Daoy (cell line): ENCODE measurements at regions not wholly inside any gene's neighbourhood (a gene's known extent, or its start where the extent isn't known, plus 50 kb on each side); places are given as distances from the start of the nearest gene placed in this dataset.

Experiments
- DNase-seq: peaks from one replicate; pipeline ENCODE4 v3.0.0-alpha.2; 2015; ENCODE audit warnings: low read depth

GRCh38 chr17:13228225-13228624, 210.4 kb upstream of the ELAC2 start:
- no peak for DNase-seq

DNA sequence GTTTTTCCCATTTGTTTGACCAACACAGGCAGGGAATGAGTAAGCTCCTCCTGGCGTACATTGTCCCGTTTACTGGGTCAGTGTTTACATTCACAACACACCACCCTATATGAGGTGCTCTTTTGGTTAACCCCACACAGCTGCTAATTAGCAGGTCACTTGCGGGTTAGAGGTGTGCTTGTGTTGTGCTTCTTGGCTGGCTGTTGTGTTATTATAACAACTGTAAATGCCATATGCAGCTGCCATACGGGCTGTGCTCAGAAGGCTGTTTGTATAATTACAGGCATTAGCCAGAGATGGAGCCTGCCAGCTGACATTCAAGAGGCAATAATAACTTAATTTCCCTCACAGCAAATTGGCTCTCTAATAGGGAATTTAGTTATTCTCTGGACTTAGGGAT, 205.1 kb upstream of the ELAC2 start:
- DNase-seq = peak; percentile 41

DNA sequence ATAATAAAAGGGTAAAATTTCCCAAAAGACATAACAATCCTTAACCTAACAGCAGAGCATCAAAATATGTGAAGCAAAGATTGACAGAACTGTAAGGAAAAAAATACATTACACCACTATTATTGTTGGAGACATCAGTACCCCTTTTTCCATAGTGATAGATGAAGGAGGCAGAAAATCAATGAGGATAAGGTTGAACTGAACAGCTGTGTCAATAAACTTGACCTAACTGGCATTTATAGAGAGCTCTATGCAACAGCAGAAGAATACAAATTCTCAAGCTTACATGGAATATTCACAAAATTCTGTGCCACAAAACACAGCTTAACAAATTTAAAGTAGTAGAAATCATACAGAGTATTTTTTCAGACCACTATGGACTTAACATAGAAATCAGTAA, 195.0 kb upstream of the ELAC2 start:
- DNase-seq = no peak

GRCh38 chr17:13209081-13209480, 191.3 kb upstream of the ELAC2 start:
- no peak for DNase-seq

DNA sequence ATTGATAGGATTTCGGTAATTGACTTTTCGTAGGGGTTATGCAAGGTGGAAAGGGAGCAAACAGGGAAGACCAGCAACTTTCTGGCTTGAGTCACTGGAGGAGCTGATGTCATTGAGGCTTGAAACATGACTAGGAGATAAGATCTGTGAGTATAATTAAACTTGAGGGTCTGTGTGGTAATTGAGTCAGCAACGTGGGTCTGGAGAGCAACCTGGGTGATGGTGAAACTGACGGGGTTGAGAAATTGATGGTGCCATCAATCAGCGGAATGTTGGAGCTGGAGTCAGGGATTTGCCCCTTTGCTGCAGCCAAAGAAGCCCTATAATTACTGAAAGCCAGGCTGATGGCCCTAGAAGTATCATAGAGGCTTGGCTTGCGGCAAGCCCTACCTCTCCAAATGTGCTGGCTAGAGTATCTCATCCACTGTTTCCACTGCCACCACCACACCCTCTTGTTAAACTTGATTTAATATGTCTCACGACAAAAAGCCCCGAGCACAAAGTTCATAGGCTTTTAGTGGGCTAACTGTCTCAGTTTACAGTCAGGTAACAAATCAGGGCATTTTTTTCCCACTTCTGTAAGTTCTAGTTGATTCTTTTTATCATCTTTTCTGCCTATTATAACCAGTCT, 186.9 kb upstream of the ELAC2 start:
- peak; percentile 91 for DNase-seq

- DNase-seq = no peak
Observed at GRCh38 chr17:13202835-13203234, 185.0 kb upstream of the ELAC2 start.

DNA sequence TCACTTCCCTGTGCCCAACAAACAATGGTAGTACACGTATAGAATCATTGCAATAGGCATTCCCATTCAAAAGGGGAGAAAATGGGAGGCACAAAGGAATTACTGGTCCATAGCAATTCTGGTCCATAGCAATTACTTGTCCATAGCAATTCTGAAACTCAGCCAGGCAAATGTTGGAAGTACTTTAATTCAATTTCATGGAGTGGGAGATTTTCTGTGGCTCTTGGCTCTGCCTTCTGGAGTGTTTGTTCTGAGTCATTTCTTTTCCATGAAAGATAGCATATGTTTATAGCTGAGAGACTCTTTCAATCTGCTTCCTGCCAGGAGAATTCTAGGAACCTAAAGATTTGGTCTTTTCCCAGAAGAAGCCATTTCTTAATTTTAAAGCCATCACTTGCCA, 182.8 kb upstream of the ELAC2 start:
- peak; percentile 39 for DNase-seq

DNA sequence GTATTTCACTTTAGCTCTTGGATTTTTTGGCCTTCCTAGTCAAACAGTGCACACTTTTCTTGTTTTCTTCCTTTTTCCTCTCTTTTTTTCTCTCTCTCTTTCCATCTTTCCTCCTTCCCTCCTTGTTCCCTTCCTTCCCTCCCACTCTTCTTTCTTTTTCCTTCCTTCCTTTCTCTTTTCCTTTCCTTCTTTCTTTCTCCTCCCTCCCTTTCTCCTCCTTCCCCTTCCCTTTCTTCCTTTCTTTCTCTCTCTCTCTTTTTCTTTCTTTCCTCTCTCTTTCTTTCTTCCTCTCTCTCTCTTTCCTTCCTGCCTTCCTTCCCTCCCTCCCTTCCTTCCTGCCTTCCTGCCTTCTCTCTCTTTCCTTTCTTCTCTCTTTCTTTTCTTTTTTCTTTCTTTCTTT, 181.6 kb upstream of the ELAC2 start:
- no peak for DNase-seq

GRCh38 chr17:13197586-13197985, 179.8 kb upstream of the ELAC2 start:
- DNase-seq = no peak

DNA sequence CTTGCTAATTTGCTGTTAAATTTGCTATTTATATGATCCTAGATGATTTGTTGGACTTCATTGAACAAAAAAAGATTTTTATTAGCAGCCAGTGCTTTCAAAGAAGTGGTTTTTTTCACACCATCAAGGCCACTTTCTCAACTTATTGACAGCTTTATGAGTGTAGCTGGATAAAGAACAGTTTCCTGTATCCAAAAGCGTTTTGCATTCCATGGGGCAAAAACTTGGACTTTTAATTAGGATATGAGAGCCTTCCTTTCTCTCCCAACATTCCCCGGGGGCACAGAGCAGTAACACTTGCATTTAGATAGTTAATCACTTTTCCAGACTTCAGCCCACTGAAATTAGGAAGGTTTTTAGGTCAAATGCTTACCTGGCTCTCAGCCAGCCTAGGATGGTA, 177.1 kb upstream of the ELAC2 start:
- DNase-seq = no peak

GRCh38 chr17:13182854-13183253, 165.0 kb upstream of the ELAC2 start:
- no peak for DNase-seq

- DNase-seq = no peak
Observed at GRCh38 chr17:13182450-13182849, 164.6 kb upstream of the ELAC2 start.

GRCh38 chr17:13181683-13182082, 163.9 kb upstream of the ELAC2 start:
- no peak for DNase-seq

GRCh38 chr17:13176436-13176835, 158.6 kb upstream of the ELAC2 start:
- no peak for DNase-seq

DNA sequence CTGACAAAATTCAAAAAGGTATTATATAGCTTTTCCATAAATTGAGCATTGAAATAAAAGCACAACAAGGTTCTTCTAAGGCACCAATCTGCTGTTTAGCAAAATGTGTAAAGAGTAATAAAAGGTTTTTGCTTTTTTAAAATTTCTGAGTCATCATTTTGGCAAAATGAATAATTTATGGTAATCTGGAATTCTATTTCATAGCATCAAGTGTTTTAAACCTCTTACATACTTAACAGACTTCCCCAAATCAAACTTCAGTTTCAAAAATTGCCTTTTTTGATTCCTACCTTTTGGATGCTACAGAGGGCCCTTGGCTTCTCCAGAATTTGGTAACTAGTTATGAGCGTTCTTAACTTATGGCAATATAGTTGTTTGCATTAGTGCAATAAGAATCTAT, 154.0 kb upstream of the ELAC2 start:
- no peak for DNase-seq

DNA sequence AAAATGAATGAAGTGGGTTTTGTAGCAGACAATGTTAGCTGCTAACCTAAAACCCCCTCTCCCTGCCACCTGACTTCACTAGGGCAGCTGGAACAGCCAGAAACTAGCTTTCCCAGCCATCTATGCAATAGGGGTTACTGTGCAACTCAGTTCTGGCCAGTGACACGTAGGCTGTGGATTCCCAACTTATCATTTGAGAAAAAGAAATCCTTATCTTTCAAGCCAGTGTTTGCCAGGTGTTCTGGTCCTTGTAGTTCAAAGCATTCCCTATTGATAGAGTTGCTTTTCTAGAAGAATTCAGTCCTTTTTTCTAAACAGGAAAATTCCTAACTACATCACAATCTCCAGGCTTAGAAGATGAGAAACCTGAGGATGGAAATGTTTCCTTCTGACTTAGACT, 144.5 kb upstream of the ELAC2 start:
- no peak for DNase-seq

GRCh38 chr17:13160790-13161189, 143.0 kb upstream of the ELAC2 start:
- no peak for DNase-seq

GRCh38 chr17:13160296-13160695, 142.5 kb upstream of the ELAC2 start:
- peak; percentile 4 for DNase-seq

DNA sequence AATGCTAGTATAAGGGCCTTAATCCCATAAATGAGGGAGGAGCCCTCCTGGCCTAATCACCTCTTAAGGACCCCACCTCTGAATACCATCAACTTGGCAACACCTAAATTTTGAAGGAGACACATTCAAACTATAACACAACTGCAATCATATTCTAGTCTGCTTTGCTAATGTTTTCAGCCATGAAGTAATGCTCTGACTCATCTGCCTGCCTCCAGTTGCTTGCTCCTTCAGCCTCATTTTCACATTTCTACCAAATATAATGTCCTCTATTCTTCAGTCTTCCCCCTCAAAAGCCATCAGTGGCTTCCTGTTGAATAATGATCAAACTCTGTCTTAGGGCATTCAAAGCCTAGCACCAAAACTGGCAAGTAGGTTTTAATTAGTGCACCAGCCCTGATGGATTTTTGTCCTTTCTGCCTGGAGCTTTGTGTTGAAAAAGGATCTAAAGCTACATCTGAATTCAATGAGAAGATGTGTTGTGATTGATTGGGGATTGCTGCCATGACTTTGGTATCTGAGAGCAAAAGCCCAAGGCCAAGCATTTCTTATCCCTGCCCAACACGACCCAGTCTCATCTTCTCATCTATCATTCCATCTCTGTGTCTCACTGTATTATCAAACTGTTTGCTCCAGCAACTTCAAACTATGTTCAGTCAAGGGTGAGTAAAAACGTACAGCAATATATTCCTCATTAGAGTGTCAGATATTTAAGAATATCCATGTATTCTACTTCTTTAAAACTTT, 140.8 kb upstream of the ELAC2 start:
- no peak for DNase-seq

GRCh38 chr17:13157656-13158055, 139.8 kb upstream of the ELAC2 start:
- no peak for DNase-seq

- no peak for DNase-seq
Observed at GRCh38 chr17:13154930-13155329, 137.1 kb upstream of the ELAC2 start.

- DNase-seq = no peak
Observed at GRCh38 chr17:13154398-13154797, 136.6 kb upstream of the ELAC2 start.

DNA sequence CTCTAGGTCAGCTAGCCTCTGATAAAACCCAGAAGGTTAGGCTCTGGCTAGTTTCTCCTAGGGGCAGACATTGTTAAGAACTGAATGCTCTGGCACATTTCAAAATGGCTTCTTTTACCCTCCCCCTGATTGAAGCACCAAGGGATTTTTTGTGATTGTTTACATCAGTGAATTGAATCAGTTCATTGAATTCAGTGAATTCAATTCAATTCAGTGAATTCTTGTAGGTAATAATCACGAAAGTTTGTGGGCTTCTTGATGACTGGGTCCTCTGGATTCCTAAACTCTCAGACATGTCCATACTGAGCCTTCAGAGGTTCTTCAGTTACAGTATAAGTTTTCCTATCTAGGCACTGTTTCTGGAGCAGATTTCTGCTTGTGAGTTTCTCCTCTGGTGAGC, 135.2 kb upstream of the ELAC2 start:
- DNase-seq = no peak

DNA sequence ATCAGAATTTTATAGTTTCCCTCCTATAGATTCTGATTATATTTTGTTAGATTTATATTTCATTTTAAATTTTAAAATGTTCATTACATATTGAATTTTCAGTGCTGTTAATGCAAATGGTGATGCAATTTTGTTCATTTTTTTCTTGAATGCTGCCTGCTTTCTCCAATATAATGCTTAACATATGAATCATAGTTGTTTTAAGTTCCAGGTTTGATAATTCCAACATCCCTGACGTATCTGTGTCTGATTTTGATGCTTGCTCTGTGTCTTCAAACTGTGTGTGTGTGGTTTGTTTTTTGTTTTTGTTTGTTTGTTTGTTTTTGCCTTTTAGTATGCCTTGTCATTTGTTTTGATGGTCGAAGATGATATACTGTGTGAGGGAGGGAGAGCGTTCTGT, 134.7 kb upstream of the ELAC2 start:
- DNase-seq = no peak
